GM23338 (cell line): ENCODE measurements at regions not wholly inside any gene's neighbourhood (a gene's known extent, or its start where the extent isn't known, plus 50 kb on each side); places are given as distances from the start of the nearest gene placed in this dataset.

Experiments
- ATAC-seq: fragments of 200-7000 bp; cut with Tn5 transposase; 3 replicates; pipeline ENCODE4 v1.9.1; 2020
- DNase-seq: peaks from one replicate; pipeline ENCODE4 v3.0.0-alpha.2; 2015; ENCODE audit warnings: low spot score
- H2AFZ ChIP-seq: fragments of 200-600 bp; sonication (generic); 2 replicates; pipeline ENCODE4 v1.8.0; 2016; ENCODE audit warnings: antibody characterized with exemption, mild to moderate bottlenecking, moderate library complexity
- H3F3A ChIP-seq: fragments of 200-600 bp; sonication (generic); replicated peaks from 2 replicates; pipeline ENCODE4 v1.8.0; 2017; ENCODE audit warnings: antibody characterized with exemption, mixed run types, low read depth
- H3K27ac ChIP-seq: fragments of 200-600 bp; sonication (generic); 2 replicates; pipeline ENCODE4 v1.6.1; 2016; ENCODE audit warnings: low read depth
- H3K27me3 ChIP-seq: fragments of 200-600 bp; sonication (generic); 2 replicates; pipeline ENCODE4 v1.8.0; 2016; ENCODE audit warnings: mild to moderate bottlenecking, mixed run types, moderate library complexity; ENCODE audit not compliant: insufficient read depth
- H3K36me3 ChIP-seq: fragments of 200-600 bp; sonication (generic); 2 replicates; pipeline ENCODE4 v1.8.0; 2016; ENCODE audit warnings: mild to moderate bottlenecking; ENCODE audit not compliant: insufficient read depth
- H3K4me1 ChIP-seq: fragments of 200-600 bp; sonication (generic); 2 replicates; pipeline ENCODE4 v1.8.0; 2016; ENCODE audit warnings: mild to moderate bottlenecking, moderate library complexity; ENCODE audit not compliant: insufficient read depth
- H3K4me2 ChIP-seq: fragments of 200-600 bp; sonication (generic); 2 replicates; pipeline ENCODE4 v1.7.1; 2017; ENCODE audit warnings: mixed run types
- H3K4me3 ChIP-seq: fragments of 200-600 bp; sonication (generic); 2 replicates; pipeline ENCODE4 v1.6.1; 2016; ENCODE audit warnings: mixed run types
- H3K79me2 ChIP-seq: fragments of 200-600 bp; sonication (generic); replicated peaks from 2 replicates; pipeline ENCODE4 v1.8.0; 2017; ENCODE audit warnings: mild to moderate bottlenecking; ENCODE audit not compliant: insufficient read depth
- H3K9me2 ChIP-seq: fragments of 200-600 bp; sonication (generic); 2 replicates; pipeline ENCODE4 v1.8.0; 2017; ENCODE audit not compliant: insufficient read depth
- H4K20me1 ChIP-seq: fragments of 200-600 bp; sonication (generic); replicated peaks from 2 replicates; pipeline ENCODE4 v1.8.0; 2017; ENCODE audit warnings: mild to moderate bottlenecking; ENCODE audit not compliant: insufficient read depth
- H3K27ac Mint-ChIP-seq: 2 replicates; pipeline ENCODE4 v1.8.0; 2020; ENCODE audit warnings: inconsistent platforms, mild to moderate bottlenecking, moderate library complexity, mixed read lengths
- H3K27me3 Mint-ChIP-seq: 3 replicates; pipeline ENCODE4 v1.8.0; 2022; ENCODE audit warnings: low read depth, mild to moderate bottlenecking, moderate library complexity, mixed read lengths, inconsistent platforms; ENCODE audit not compliant: insufficient read depth, poor library complexity
- H3K36me3 Mint-ChIP-seq: 3 replicates; pipeline ENCODE4 v1.8.0; 2021; ENCODE audit warnings: low read depth, mild to moderate bottlenecking, inconsistent platforms, moderate library complexity, mixed read lengths
- H3K4me1 Mint-ChIP-seq: 3 replicates; pipeline ENCODE4 v1.8.0; 2020; ENCODE audit warnings: mild to moderate bottlenecking, inconsistent platforms, mixed read lengths
- H3K4me3 Mint-ChIP-seq: 3 replicates; pipeline ENCODE4 v1.8.0; 2021; ENCODE audit warnings: moderate library complexity, mild to moderate bottlenecking, inconsistent platforms, mixed read lengths
- H3K9me3 Mint-ChIP-seq: 3 replicates; pipeline ENCODE4 v1.8.0; 2020; ENCODE audit warnings: moderate library complexity, mild to moderate bottlenecking, inconsistent platforms, mixed read lengths
- CREB1 ChIP-seq: fragments of 250-450 bp; sonication (Bioruptor Pico); IDR thresholded peaks from 2 replicates; pipeline ENCODE4 v1.5.0; 2020; ENCODE audit warnings: low read depth, mild to moderate bottlenecking, moderate library complexity
- EZH2 ChIP-seq: fragments of 200-600 bp; sonication (generic); IDR thresholded peaks from one replicate; pipeline ENCODE4 v1.8.0; 2017; ENCODE audit warnings: antibody characterized with exemption, mild to moderate bottlenecking, low read depth; ENCODE audit not compliant: unreplicated experiment
- EZH2phosphoT487 ChIP-seq: fragments of 200-600 bp; sonication (generic); IDR thresholded peaks from one replicate; pipeline ENCODE4 v1.8.1; 2018; ENCODE audit warnings: antibody characterized with exemption; ENCODE audit not compliant: unreplicated experiment
- JUNB ChIP-seq: IDR thresholded peaks from one replicate; pipeline ENCODE4 v1.6.1; 2016; ENCODE audit warnings: antibody characterized with exemption; ENCODE audit not compliant: unreplicated experiment
- NANOG ChIP-seq: IDR thresholded peaks from 2 replicates; pipeline ENCODE4 v1.6.1; 2016; ENCODE audit warnings: antibody characterized with exemption, borderline replicate concordance
- POLR2AphosphoS5 ChIP-seq: IDR thresholded peaks from 2 replicates; pipeline ENCODE4 v1.6.1; 2016; ENCODE audit warnings: antibody characterized with exemption, low read depth
- STAT1 ChIP-seq: IDR thresholded peaks from one replicate; pipeline ENCODE4 v1.6.1; 2016; ENCODE audit warnings: antibody characterized with exemption; ENCODE audit not compliant: unreplicated experiment
- ZNF114 ChIP-seq: fragments of 250-450 bp; sonication (Bioruptor Pico); IDR thresholded peaks from 2 replicates; pipeline ENCODE4 v1.5.0; 2020; ENCODE audit warnings: mild to moderate bottlenecking, moderate library complexity
- ZNF331 ChIP-seq: fragments of 250-450 bp; sonication (Bioruptor Pico); IDR thresholded peaks from 2 replicates; pipeline ENCODE4 v1.5.0; 2020; ENCODE audit warnings: low read depth, mild to moderate bottlenecking, moderate library complexity
- TF ChIP-seq, protein P1 (sequence below): IDR thresholded peaks from 2 replicates; pipeline ENCODE4 v1.6.1; 2016; ENCODE audit warnings: antibody characterized with exemption
- TF ChIP-seq, protein P2 (sequence below), 2 experiments: fragments of 200-600 bp in 1 of 2; sonication (generic) in 1 of 2; conservative IDR thresholded peaks; 2 replicates each; pipeline versions ENCODE4 v1.5.1 to v1.6.1; 2016 to 2017; ENCODE audit warnings: antibody characterized with exemption in 2 of 2, low read depth in 2 of 2, mild to moderate bottlenecking in 2 of 2, moderate library complexity in 1 of 2
- TF ChIP-seq, protein P3 (sequence below): fragments of 250-450 bp; sonication (Bioruptor Pico); IDR thresholded peaks from 2 replicates; pipeline ENCODE4 v1.5.0; 2020; ENCODE audit warnings: mild to moderate bottlenecking, moderate library complexity
- TF ChIP-seq, protein P4 (sequence below): IDR thresholded peaks from one replicate; pipeline ENCODE4 v1.6.1; 2018; ENCODE audit warnings: antibody characterized with exemption; ENCODE audit not compliant: unreplicated experiment

DNA sequence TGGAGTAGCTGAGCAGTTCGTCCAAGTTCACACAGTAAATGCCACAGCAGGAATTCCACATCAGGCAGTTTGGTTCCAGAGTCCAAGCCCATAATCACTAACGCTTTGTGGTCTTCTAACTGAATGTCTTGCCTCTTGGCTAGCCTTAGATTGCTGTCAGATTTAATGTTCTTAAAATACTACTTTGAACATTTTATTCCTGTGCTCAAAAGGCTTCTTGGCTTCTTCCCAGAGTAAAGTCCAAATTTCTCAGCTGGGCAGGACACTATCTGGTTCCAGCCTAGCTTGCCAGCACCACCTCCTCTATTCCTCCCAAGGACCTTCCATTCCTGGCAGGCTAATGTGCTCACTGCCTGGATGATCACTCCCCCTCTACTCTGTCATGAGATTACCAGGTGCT lies 256.9 kb downstream of the SQOR start:
- DNase-seq (no peak), ATAC-seq (no peak)
- H3K4me1 ChIP-seq: no peaks in the 10 kb centered on the region
- Mint-ChIP-seq H3K36me3 (peaks cover 7% of the 10 kb centered on the region; the same call in 2 of the 3 replicates), H3K9me3 (peaks cover 68% of the 10 kb centered on the region), H3K27ac (no peak overlapping the region), H3K4me1 (no peaks in the 10 kb centered on the region), H3K27me3 (no peaks in the 10 kb centered on the region), H3K4me3 (no peak overlapping the region)
- H3K9me2 ChIP-seq: no peaks in the 10 kb centered on the region
- H3K36me3 ChIP-seq: no peaks in the 10 kb centered on the region
- H3K79me2 ChIP-seq: no peaks in the 10 kb centered on the region
- H3K4me3 ChIP-seq: no peak overlapping the region
- no peak overlapping the region for H3K4me2 ChIP-seq
- H3F3A ChIP-seq: no peaks in the 10 kb centered on the region
- no peak overlapping the region for H2AFZ ChIP-seq
- TF ChIP-seq EZH2phosphoT487 (no peak), STAT1 (no peak), JUNB (no peak), POLR2AphosphoS5 (no peak), CREB1 (CRISPR knock-in tag) (no peak), EZH2 (no peak), ZNF331 (no peak), ZNF114 (CRISPR knock-in tag) (no peak), NANOG (no peak)
- TF ChIP-seq, protein P1, sequence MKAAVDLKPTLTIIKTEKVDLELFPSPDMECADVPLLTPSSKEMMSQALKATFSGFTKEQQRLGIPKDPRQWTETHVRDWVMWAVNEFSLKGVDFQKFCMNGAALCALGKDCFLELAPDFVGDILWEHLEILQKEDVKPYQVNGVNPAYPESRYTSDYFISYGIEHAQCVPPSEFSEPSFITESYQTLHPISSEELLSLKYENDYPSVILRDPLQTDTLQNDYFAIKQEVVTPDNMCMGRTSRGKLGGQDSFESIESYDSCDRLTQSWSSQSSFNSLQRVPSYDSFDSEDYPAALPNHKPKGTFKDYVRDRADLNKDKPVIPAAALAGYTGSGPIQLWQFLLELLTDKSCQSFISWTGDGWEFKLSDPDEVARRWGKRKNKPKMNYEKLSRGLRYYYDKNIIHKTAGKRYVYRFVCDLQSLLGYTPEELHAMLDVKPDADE: no peak
- TF ChIP-seq, protein P2, sequence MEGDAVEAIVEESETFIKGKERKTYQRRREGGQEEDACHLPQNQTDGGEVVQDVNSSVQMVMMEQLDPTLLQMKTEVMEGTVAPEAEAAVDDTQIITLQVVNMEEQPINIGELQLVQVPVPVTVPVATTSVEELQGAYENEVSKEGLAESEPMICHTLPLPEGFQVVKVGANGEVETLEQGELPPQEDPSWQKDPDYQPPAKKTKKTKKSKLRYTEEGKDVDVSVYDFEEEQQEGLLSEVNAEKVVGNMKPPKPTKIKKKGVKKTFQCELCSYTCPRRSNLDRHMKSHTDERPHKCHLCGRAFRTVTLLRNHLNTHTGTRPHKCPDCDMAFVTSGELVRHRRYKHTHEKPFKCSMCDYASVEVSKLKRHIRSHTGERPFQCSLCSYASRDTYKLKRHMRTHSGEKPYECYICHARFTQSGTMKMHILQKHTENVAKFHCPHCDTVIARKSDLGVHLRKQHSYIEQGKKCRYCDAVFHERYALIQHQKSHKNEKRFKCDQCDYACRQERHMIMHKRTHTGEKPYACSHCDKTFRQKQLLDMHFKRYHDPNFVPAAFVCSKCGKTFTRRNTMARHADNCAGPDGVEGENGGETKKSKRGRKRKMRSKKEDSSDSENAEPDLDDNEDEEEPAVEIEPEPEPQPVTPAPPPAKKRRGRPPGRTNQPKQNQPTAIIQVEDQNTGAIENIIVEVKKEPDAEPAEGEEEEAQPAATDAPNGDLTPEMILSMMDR (conservative IDR thresholded peaks at IDR 0.05; ENCODE audit: low read depth in 2 of 2): no peak
- TF ChIP-seq, protein P3, sequence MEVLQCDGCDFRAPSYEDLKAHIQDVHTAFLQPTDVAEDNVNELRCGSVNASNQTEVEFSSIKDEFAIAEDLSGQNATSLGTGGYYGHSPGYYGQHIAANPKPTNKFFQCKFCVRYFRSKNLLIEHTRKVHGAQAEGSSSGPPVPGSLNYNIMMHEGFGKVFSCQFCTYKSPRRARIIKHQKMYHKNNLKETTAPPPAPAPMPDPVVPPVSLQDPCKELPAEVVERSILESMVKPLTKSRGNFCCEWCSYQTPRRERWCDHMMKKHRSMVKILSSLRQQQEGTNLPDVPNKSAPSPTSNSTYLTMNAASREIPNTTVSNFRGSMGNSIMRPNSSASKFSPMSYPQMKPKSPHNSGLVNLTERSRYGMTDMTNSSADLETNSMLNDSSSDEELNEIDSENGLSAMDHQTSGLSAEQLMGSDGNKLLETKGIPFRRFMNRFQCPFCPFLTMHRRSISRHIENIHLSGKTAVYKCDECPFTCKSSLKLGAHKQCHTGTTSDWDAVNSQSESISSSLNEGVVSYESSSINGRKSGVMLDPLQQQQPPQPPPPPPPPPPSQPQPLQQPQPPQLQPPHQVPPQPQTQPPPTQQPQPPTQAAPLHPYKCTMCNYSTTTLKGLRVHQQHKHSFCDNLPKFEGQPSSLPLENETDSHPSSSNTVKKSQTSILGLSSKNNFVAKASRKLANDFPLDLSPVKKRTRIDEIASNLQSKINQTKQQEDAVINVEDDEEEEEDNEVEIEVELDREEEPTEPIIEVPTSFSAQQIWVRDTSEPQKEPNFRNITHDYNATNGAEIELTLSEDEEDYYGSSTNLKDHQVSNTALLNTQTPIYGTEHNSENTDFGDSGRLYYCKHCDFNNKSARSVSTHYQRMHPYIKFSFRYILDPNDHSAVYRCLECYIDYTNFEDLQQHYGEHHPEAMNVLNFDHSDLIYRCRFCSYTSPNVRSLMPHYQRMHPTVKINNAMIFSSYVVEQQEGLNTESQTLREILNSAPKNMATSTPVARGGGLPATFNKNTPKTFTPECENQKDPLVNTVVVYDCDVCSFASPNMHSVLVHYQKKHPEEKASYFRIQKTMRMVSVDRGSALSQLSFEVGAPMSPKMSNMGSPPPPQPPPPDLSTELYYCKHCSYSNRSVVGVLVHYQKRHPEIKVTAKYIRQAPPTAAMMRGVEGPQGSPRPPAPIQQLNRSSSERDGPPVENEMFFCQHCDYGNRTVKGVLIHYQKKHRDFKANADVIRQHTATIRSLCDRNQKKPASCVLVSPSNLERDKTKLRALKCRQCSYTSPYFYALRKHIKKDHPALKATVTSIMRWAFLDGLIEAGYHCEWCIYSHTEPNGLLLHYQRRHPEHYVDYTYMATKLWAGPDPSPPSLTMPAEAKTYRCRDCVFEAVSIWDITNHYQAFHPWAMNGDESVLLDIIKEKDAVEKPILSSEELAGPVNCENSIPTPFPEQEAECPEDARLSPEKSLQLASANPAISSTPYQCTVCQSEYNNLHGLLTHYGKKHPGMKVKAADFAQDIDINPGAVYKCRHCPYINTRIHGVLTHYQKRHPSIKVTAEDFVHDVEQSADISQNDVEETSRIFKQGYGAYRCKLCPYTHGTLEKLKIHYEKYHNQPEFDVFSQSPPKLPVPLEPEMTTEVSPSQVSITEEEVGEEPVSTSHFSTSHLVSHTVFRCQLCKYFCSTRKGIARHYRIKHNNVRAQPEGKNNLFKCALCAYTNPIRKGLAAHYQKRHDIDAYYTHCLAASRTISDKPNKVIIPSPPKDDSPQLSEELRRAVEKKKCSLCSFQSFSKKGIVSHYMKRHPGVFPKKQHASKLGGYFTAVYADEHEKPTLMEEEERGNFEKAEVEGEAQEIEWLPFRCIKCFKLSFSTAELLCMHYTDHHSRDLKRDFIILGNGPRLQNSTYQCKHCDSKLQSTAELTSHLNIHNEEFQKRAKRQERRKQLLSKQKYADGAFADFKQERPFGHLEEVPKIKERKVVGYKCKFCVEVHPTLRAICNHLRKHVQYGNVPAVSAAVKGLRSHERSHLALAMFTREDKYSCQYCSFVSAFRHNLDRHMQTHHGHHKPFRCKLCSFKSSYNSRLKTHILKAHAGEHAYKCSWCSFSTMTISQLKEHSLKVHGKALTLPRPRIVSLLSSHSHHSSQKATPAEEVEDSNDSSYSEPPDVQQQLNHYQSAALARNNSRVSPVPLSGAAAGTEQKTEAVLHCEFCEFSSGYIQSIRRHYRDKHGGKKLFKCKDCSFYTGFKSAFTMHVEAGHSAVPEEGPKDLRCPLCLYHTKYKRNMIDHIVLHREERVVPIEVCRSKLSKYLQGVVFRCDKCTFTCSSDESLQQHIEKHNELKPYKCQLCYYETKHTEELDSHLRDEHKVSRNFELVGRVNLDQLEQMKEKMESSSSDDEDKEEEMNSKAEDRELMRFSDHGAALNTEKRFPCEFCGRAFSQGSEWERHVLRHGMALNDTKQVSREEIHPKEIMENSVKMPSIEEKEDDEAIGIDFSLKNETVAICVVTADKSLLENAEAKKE: no peak
- TF ChIP-seq, protein P4, sequence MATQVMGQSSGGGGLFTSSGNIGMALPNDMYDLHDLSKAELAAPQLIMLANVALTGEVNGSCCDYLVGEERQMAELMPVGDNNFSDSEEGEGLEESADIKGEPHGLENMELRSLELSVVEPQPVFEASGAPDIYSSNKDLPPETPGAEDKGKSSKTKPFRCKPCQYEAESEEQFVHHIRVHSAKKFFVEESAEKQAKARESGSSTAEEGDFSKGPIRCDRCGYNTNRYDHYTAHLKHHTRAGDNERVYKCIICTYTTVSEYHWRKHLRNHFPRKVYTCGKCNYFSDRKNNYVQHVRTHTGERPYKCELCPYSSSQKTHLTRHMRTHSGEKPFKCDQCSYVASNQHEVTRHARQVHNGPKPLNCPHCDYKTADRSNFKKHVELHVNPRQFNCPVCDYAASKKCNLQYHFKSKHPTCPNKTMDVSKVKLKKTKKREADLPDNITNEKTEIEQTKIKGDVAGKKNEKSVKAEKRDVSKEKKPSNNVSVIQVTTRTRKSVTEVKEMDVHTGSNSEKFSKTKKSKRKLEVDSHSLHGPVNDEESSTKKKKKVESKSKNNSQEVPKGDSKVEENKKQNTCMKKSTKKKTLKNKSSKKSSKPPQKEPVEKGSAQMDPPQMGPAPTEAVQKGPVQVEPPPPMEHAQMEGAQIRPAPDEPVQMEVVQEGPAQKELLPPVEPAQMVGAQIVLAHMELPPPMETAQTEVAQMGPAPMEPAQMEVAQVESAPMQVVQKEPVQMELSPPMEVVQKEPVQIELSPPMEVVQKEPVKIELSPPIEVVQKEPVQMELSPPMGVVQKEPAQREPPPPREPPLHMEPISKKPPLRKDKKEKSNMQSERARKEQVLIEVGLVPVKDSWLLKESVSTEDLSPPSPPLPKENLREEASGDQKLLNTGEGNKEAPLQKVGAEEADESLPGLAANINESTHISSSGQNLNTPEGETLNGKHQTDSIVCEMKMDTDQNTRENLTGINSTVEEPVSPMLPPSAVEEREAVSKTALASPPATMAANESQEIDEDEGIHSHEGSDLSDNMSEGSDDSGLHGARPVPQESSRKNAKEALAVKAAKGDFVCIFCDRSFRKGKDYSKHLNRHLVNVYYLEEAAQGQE: no peak
- no peak overlapping the region for H3K27ac ChIP-seq
- no peaks in the 10 kb centered on the region for H3K27me3 ChIP-seq
- no peaks in the 10 kb centered on the region for H4K20me1 ChIP-seq
